ENCODE measurements at regions not wholly inside any gene's neighbourhood (a gene's known extent, or its start where the extent isn't known, plus 50 kb on each side); places are given as distances from the start of the nearest gene placed in this dataset.

DNA sequence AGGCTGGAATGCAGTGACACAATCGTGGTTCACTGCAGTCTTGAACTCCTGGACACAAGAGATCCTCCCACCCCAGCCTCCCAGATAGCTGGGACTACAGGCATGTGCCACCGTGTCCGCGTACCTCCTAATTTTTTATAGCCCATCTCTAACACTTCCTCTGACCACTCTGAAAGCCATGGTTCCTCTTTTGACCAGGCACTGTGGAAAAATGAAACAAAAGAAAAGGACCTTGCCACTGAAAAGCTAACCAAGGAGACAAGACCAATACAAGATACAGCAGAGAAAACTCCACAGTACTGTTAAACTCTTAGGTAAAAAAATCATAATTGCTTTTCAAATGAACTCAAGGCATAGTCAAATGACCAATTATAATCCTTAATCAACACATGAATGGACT, 233.3 kb downstream of the NEDD1 start:
- TF ChIP-seq EP300 (IDR thresholded peaks at IDR 0.05): no peak
- TF ChIP-seq, protein P1, sequence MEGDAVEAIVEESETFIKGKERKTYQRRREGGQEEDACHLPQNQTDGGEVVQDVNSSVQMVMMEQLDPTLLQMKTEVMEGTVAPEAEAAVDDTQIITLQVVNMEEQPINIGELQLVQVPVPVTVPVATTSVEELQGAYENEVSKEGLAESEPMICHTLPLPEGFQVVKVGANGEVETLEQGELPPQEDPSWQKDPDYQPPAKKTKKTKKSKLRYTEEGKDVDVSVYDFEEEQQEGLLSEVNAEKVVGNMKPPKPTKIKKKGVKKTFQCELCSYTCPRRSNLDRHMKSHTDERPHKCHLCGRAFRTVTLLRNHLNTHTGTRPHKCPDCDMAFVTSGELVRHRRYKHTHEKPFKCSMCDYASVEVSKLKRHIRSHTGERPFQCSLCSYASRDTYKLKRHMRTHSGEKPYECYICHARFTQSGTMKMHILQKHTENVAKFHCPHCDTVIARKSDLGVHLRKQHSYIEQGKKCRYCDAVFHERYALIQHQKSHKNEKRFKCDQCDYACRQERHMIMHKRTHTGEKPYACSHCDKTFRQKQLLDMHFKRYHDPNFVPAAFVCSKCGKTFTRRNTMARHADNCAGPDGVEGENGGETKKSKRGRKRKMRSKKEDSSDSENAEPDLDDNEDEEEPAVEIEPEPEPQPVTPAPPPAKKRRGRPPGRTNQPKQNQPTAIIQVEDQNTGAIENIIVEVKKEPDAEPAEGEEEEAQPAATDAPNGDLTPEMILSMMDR (IDR thresholded peaks at IDR 0.05): no peak
- TF ChIP-seq POLR2AphosphoS5 (IDR thresholded peaks at IDR 0.05): no peak
- no peak for TF ChIP-seq POLR2A (IDR thresholded peaks at IDR 0.05)

Measured in sigmoid colon (tissue), 4 donors.